Left renal cortex interstitium (tissue), 4 donors: ENCODE measurements at regions not wholly inside any gene's neighbourhood (a gene's known extent, or its start where the extent isn't known, plus 50 kb on each side); places are given as distances from the start of the nearest gene placed in this dataset.
"Not testable (repeated sequence)": the region's sequence is repeated elsewhere in the genome, so short reads cannot be mapped to it uniquely, and the experiment has no call there.

ENCODE experiments used
- DNase-seq, 4 donors: peaks; one replicate each; pipeline ENCODE4 v3.0.0-alpha.2; 2013; ENCODE audit warnings: low read depth in 4 of 4, low spot score in 2 of 4, missing footprints in 1 of 4

DNA sequence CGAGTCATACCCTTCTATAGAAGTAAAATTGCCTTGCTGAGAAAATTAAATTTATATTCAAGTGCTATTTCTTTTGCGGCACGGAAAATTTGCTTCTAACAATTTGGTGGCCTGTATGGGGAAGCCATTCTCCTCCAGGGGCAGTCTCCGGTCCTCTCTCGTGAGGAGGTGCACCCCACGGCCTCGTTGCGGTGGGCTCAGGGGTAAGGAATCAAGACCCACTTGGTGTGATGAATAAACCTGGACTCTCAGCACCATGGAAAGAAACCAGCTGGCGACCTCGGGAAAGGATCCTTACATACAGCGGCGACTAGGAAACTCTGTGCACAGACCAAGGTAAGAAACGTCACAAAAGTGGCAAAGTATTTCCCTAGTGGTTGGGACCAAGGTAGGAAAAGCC, 252.9 kb downstream of the DPY19L2 start:
- DNase-seq = no peak

DNA sequence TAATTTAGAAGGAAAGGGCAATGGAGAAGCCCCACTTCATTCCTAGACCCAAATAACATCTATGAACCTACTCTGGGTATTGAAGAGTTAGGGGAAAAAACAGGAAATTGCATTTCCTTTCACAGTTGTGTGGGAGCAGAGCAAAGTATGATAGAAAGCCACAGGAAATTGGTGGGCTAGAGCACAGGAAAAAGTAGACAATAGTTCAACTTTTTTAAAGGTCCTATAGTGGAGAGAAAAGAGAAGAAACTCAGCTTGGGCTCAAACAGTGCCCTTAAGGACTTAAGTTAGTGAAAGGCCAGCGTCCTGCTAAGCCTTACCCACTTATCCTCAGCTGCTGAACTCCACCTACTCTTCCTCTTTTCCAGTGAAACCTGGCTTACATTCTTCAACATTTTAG, 258.1 kb downstream of the DPY19L2 start:
- DNase-seq = no peak

DNA sequence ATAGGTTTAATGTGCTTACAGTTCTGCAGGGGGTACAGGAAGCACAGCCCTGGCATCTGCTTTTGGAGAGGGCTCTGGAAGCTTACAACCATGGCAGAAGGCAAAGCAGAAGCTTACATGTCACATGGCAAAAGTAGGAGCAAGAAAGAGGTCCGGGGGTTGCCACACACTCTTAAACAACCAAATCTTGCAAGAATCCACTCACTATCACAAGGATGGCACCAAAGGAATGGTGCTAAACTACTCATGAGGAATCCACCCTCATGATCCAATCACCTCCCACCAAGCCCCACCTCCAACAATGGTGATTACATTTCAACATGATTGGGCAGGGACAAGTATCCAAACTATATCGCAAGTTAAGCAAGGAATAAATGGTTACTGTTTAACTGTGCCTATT, 255.8 kb upstream of the AVPR1A start:
- no peak for DNase-seq

DNA sequence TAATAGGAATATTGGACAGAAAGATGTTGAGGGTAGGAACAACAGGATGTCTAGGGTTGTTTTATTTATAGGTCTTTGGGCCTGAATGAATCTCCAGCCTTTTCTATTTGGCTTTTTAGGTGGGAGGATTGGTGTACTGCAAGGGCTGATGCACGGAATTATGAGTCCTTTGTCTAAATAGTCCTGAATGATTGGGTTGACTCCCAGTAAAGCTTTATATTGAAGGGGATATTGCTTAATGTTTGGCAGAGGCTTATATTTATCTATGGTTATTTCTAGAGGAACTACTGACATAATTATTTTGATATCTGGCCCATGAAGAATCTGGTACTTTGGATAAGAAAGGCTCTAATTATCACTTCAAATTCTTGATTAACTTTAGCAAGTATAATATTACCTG, 253.6 kb upstream of the AVPR1A start:
- DNase-seq = no peak

DNA sequence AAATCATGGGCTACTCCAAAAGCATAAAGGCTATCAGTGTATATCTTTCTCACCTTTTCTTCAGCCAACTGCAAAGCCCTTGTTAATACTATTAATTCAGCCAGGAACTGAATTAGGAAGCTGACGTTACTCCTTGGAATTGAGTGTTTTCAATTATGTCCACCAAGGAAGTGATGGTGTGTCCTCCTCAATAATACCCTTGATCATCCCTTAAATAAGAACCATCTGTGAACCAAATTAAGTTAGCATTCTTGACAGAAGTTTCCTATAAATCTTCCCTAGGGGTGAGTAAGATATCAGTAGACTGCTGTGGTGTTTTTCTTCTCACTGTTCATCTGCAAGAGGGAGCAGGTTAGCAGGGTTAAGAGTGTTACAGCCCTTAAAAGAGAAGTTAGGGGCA, 252.3 kb upstream of the AVPR1A start:
- no peak for DNase-seq

DNA sequence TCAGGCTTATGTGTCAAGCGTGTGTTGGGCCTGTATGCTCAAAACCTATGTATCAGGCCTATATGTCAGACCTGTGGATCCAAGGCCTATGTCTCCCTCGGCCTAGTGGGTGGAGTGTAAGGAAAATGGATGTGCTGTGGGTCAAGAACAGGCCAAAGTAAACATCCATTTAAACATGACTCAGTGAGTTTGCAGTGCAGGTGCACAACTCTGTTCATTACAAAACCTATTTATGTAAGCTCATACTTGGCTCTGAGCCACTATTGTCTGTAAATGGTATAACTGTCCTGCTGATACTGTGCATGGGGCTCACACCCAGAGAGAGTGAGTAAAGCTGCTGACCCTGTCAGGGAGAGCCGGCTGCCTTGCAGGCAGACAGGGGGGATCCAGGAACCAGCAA, 249.7 kb upstream of the AVPR1A start:
- DNase-seq = no peak

DNA sequence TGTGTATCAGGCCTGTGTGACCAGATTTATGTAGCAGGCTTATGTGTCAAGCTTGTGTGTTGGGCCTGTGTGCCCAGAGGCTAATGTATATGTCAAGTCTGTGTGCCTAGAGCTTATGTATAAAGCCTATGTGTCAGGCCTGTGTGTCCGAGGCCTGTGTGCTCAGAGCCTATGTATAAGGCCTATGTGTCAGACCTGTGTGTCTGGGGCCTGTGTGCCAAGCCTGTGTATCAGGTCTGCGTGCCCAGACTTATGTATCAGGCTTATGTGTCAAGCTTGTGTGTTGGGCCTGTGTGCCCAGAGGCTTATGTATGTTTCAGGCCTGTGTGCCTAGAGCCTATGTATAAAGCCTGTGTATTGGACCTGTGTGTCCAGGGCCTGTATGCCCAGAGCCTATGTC, 249.3 kb upstream of the AVPR1A start:
- no peak for DNase-seq

DNA sequence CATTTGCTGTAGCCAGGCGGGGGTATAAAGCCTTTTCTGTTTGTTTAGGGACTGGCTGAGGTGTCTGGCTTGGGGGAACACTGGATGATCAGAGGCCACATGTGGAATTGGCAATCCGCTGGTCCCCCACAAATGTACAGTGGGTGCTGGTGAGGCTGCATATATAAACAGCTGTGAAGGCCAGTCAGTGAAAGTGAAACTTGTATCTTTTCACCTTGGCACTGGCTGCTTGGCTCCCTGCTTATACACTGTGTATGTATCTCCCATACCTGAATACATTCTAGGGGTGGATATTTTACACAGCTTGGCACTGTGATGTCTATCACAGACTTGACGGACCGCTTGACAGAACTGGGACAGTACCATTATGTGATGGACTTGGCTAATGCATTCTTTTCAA, 246.8 kb upstream of the AVPR1A start:
- no peak for DNase-seq

DNA sequence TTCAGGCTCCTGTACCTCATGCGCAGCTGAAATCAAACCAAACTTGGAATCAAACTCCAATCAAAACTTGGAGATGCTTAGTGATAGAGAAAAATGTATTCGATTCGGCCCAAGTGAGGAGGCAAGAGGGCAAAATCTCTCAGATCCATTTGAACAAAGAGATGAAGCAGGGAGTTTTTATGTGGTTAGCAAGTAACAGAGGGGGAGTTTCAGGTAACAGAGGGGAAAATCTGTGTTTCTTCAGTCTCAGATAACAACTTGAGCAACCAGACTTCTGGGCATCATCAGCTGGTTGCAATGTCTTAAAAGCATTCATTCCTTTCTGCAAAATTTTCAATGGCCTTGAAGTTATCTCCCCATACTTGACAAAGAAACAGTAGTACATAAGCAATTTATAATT, 245.1 kb upstream of the AVPR1A start:
- DNase-seq = no peak

DNA sequence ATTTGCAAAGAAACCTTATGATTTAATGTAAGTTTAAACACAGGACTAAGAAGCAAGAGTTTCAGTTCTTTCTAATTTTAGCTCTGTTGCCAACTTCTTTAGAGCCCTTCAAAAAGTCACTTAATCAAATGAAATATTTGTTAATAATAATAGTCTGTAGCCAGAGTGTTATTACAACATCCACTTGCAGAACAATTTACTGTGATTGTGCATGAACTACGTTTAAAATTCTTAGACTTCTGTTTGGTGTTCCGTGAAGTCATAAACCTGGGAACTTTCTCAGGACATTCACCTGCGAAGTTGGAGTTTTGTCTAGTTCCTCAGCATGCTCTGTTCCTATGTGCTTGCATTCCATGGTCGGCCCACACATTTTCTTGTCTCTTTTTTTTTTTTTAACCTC, 244.0 kb upstream of the AVPR1A start:
- DNase-seq = no peak

DNA sequence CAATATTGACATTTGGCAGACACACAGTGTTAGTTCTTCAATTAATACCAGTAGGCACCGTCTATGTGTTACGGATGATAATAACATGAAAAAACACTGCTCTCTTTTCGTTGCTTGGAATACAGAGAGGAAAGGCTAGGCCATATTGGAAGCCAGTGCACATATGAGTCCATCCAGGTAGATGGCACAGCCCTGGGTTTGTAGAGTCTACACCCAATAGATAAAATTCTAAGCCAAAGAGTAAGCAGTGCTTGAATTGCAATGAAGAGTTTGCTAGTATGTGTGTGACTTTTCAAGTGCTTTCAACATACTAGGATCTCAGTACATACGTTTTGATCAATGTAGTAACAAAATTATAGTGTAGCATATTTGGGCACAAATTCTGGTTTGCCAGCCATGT, 243.3 kb upstream of the AVPR1A start:
- no peak for DNase-seq

DNA sequence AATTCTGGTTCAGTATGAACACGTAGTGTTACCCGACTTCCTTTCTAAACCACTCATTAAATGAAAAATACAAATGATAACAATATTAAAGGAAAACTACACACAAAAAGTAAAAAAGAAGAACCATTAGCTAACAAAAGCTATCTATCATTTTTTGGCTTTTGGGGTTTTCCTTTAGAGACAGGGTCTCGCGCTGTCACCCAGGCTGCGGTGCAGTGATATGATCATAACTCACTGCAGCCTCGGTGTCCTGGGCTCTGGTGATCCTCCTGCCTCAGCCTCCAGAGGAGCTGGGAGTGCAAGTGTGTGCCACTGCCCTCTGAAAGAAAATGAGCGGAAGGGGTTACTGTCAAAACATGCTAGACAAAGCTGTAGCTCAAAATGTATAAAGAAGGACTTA, 238.2 kb upstream of the AVPR1A start:
- no peak for DNase-seq

DNA sequence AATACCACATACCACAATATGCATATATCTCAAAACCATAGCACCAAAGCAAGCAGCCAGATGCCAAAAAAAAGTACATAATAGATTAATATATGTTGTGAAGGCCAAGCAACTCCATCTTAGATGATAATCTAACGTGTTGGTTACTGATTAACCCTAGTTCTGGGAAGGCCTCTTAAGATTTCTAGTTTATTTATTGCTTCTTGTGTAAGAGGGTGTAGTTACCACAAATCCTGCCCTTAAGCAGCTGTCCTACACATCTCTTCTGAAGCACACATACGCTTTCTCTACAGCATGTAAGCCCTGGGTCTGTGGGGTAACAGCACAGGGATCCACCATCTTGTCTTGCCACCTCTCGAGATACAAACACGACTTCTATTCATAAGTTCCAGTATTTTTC, 236.8 kb upstream of the AVPR1A start:
- DNase-seq = peak in 1 of 4 donors; percentile 15

DNA sequence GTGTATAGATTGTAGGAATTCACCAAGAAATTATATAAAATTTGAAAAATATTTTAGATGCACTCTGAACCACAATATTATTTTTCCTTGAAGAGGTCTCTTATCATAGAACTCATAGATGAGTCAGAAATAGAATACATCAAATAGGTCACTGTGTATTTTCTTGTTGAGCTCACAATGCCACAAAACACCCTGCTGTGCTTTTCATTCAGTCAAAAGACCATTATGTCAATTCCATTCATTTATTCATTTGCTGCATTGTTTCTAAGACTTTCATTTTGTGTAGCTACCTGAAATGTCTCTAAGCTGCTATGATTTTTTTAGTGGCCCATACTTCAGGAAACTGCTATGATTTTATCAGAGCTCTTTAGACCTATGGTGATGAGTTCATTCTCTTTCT, 231.9 kb upstream of the AVPR1A start:
- no peak for DNase-seq

DNA sequence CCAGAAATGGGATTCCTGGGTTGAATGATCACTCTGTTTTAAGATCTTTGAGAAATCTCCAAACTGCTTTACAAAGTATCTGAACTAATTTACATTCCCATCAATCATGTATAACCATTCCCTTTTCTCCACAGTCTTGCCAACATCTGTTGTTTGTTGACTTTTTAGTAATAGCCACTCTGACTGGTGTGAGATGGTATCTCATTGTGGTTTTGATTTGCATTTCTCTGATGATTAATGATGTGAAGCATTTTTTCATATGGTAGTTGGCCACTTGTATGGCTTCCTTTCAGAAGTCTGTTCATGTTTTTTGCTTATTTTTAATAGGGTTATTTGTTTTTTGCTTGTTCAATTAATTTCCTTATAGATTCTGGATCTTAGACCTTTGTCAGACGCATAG, 211.8 kb upstream of the AVPR1A start:
- DNase-seq = no peak

DNA sequence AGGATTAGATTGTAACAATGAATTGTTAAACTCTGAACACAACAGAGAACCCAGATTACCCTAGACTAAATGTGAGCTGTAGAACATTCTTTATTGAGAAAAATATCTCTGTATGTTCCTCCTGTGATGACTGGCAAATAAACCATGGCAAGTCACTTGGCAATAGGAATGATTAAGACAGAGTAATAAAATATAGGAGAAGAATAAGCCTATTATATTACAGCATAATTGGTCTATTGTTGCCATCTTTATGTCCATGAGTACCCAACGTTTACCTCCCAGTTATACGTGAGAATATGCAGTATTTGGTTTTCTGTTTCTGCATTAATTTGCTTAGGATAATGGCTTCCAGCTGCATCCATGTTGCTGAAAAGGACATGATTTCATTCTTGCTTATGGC, 211.2 kb upstream of the AVPR1A start:
- no peak for DNase-seq

DNA sequence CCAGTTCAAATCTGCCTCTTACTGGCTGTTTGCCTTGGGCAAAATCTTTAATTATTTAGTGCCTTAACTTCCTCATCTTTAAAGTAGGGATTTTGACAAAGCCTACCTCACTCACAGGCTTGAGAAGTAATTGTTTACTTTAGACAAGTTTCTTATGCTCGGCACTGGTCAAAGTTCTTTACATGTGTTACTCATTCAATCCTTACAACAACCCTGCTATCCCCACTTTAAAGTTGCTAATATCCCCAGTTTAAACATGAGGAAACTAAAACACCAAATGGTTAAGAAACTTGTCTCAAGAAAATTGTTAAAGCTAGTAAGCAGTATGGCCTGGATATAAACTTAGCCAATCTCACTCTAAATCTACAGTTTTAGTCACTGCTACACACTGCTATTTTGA, 204.0 kb upstream of the AVPR1A start:
- DNase-seq = no peak

DNA sequence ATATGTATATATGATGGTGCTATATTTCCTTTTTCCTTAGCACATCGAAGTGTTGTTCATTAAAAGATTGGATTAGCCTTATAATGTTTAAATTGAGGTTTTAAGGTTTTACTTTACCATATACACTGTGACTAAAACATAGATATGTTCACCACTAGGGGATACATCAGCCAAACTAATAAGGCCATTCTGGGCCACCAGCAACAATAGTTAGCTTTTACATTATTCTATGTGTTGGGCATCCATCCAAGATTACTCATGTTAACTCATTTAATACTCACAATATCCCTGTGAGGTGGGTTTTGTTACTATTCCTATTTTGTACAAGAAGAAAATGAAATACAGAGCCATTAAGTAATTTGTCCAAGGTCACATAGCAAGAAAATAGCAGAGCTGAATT, 202.6 kb upstream of the AVPR1A start:
- DNase-seq = no peak

DNA sequence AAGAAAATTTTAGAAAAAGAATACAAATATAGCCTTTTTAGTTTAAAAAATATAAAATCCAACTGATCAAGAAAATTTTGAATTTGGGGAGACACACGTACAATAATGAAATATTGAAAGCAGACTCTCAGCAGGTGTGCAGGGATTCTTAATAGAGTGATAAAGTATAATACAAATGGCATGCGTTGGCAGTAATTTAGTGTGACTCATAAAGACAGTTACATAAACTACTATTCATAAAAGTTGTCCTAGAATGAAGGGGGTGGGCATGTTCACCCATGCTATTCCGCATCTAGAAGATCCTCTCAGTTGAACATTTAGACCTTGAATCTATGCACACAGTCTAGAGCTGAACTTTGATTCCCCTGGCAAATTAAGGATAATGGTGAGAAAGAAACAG, 200.4 kb upstream of the AVPR1A start:
- DNase-seq = no peak

DNA sequence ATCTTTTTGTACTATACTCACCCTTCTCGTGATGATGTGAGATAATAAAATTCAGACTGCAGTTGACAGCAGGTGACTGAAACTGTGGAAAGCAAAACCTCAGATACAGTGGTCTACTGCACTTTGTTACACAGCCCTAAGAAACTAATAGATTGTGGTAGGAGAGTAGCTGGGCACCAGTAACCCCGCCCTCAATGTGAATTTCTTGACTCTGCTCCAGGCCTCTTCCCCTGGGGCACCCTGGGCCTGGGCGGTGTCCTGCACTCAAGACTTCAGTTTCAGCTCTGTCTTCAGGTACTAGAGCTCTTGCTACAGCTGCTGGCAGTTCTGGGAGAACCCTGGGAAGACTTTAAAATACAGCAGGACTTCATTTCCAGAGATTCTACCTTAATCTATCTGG, 197.6 kb upstream of the AVPR1A start:
- no peak for DNase-seq

DNA sequence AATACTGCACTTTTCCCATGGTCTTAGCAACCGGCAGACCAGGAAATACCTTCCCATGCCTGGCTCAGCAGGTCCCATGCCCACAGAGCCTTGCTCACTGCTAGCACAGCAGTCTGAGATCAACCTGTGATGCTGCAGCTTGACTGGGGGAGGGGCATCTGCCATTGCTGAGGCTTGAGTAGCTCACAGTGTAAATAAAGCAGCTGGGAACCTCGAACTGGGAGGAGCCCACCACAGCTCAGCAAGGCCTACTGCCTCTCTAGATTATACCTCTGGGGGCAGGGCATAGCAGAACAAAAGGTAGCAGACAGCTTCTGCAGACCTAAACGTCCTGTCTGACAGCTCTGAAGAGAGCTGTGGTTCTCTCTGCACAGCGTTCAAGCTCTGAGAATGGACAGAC, 186.2 kb upstream of the AVPR1A start:
- DNase-seq = not testable (repeated sequence)

DNA sequence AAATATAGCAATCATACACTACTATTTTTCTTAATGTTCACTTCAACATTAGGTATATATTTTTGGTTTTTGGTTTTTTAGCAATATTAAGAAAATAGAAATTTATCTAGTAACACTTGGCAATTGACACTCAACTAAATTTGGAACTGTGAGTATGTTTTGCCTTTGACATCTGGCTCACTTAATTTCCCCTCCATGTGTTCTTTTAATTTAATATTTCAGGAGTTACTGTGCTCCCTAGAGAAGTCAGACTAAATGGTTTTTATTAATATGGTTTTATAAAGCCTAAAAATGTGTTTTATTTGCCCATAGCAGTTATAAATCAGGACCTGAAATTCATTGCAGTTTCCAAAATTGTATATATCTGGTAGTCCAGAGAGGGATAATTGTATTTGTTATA, 175.3 kb upstream of the AVPR1A start:
- no peak for DNase-seq

DNA sequence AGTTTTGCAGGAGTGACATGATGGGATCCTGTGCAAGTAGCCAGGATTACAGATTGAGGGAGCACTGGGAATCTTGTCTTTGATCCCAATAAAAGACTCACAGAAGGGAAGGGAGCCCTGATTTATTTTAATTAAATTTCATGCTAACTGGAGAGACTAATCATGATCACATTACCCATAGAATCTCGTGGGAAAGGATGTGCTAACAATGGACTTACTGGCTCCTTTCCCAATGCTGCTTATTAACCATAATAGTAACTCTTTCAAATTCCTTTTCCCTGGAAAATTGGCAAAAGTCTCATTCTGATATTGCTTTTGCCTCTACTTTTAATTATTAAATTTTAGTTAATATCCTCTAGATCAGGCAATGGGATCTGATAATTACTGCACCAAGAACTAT, 174.8 kb upstream of the AVPR1A start:
- DNase-seq = no peak

DNA sequence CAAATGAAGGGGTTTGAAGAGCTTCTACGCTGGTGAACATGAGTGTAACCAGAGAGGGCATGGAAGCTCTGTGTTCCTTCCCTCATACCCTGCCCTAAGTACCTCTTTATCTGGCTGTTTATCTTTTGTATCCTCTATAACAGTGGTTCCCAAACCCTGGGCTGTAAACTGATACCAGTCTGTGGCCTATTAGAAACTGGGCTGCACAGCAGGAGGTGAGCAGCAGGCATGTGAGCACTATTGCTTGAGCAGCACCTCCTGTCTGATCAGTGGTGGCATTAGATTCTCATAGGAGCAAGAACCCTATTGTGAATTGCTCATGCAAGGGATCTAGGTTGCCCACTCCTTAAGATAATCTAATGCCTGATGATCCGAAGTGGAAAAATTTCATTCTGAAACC, 172.9 kb upstream of the AVPR1A start:
- DNase-seq = no peak
